GM12892 (cell line): ENCODE measurements at regions not wholly inside any gene's neighbourhood (a gene's known extent, or its start where the extent isn't known, plus 50 kb on each side); places are given as distances from the start of the nearest gene placed in this dataset.

Source experiments
- DNase-seq: peaks from one replicate; pipeline ENCODE4 v3.0.0; 2011; ENCODE audit not compliant: insufficient read length
- FAIRE-seq: peaks from 2 replicates; lab custom pipeline; 2011; peaks lifted over from hg19 to GRCh38; lab: Jason Lieb, UNC
- POLR2A ChIP-seq: IDR thresholded peaks from 2 replicates; pipeline ENCODE4 v1.6.1; 2011; ENCODE audit warnings: low read depth, low read length, control low read depth
- POLR2AphosphoS5 ChIP-seq: IDR thresholded peaks from 2 replicates; pipeline ENCODE4 v1.6.1; 2011; ENCODE audit warnings: low read depth, low read length, control low read depth
- TAF1 ChIP-seq: IDR thresholded peaks from 2 replicates; pipeline ENCODE4 v1.6.1; 2011; ENCODE audit warnings: low read depth, mild to moderate bottlenecking, control low read depth, low read length, borderline replicate concordance

DNA sequence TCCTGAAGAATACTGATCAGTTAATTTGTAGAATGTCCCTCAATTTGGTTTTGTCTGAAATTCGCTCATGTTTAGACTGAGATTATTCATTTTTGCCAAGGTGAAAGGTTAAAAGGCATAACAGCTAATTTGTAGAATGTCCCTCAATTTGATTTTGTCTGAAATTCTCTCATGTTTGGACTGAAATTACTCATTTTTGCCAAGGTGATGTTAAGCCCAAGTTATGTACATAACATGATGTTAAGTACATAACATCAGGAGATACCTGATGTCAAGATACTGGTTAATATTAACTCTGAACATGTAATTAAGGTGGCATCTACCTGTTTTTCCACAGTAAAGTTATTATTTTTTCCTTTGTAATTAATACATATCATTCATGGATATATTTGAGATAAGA, 243.4 kb upstream of the PMFBP1 start:
- FAIRE-seq (no peak), DNase-seq (no peak)
- TF ChIP-seq TAF1 (no peak), POLR2A (no peak), POLR2AphosphoS5 (no peak)

- no peak for FAIRE-seq
- DNase-seq, result no peak
- TF ChIP-seq POLR2AphosphoS5 (no peak), POLR2A (no peak), TAF1 (no peak)
Measured at GRCh38 chr16:72410492-72410891, 238.5 kb upstream of the PMFBP1 start.

DNA sequence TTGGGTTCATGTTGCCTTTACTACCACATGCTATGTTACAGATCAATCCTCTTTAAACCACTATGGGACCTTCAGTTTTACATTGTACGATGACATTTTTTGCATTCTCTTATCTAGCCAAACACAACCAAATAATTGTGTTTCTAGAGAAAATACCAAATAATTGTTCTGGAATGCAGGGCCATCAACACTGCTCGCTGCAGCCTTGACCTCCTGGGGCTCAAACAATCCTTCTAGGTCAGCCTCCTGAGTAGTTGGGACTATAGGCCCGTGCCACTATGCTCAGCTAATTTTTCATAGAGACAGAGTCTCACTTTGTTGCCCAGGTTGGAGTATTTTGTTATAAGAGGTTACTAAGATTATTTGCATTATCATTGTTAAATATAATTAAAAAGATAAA, 237.5 kb upstream of the PMFBP1 start:
- DNase-seq (no peak), FAIRE-seq (no peak)

DNA sequence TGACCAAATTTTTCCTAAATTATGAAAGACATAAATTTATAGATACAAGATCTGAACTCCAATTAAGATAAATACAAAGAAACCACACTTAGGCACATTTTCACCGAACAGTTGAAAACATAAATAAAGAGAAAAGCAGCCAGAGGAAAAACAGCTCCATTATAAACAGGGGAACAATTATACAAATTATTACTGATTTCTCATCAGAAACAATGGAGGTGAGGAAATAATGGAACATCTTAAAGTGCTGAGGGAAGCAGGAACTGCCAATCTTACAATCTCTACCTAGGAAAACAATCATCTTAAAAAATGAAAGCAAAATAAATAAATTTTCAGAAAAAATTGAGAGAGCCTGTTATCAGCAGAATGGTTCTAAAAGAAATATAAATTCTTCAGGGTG, 234.4 kb upstream of the PMFBP1 start:
- no peak for TF ChIP-seq TAF1
- TF ChIP-seq POLR2AphosphoS5, result no peak
- no peak for TF ChIP-seq POLR2A
- DNase-seq, result no peak
- FAIRE-seq, result no peak

More for the DNA sequence above, 237.5 kb upstream of the PMFBP1 start:
- TF ChIP-seq POLR2A (no peak), POLR2AphosphoS5 (no peak), TAF1 (no peak)

- TF ChIP-seq TAF1 (no peak), POLR2AphosphoS5 (no peak), POLR2A (no peak)
- no peak for DNase-seq
- no peak for FAIRE-seq
Measured at GRCh38 chr16:72404299-72404698, 232.3 kb upstream of the PMFBP1 start.

GRCh38 chr16:72401084-72401361, 229.1 kb upstream of the PMFBP1 start:
- no peak for DNase-seq
- TF ChIP-seq TAF1 (no peak), POLR2A (no peak), POLR2AphosphoS5 (no peak)
- FAIRE-seq, result no peak

GRCh38 chr16:72400257-72401083, 228.5 kb upstream of the PMFBP1 start:
- FAIRE-seq (peak; percentile 89), DNase-seq (peak; percentile 10)
- TF ChIP-seq TAF1 (no peak), POLR2AphosphoS5 (no peak), POLR2A (no peak)

GRCh38 chr16:72399811-72400210, 227.9 kb upstream of the PMFBP1 start:
- FAIRE-seq, result no peak
- TF ChIP-seq TAF1 (no peak), POLR2AphosphoS5 (no peak), POLR2A (no peak)
- no peak for DNase-seq

- FAIRE-seq, result no peak
- TF ChIP-seq POLR2A (no peak), TAF1 (no peak), POLR2AphosphoS5 (no peak)
Measured at GRCh38 chr16:72397876-72398275, 225.9 kb upstream of the PMFBP1 start.

DNA sequence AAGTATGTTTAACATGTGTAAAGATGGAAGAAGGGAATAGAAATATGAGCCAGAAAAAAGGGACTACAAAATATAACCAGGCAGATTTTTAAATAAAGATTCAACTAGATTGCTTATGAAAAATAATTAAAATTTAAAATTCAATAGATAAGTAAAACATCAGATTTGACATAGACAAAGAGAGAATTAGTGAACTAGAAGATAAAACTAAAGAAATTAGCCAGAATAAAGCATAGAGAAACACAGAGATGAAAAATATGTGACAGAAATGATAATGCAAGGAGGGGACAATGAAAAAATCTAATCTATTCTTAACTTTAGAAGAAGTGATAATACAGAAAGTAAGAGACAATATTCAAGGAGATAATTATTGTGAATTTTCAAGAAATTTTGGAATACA, 222.6 kb upstream of the PMFBP1 start:
- DNase-seq, result no peak
- TF ChIP-seq POLR2AphosphoS5 (no peak), POLR2A (no peak), TAF1 (no peak)

More at GRCh38 chr16:72397876-72398275, 225.9 kb upstream of the PMFBP1 start:
- no peak for DNase-seq

GRCh38 chr16:72389791-72390190, 217.8 kb upstream of the PMFBP1 start:
- FAIRE-seq, result no peak
- DNase-seq, result no peak
- TF ChIP-seq POLR2AphosphoS5, result no peak
- no peak for TF ChIP-seq TAF1
- TF ChIP-seq POLR2A, result no peak

More for the DNA sequence above, 222.6 kb upstream of the PMFBP1 start:
- no peak for FAIRE-seq

GRCh38 chr16:72388007-72388406, 216.1 kb upstream of the PMFBP1 start:
- FAIRE-seq, result no peak
- DNase-seq, result no peak
- TF ChIP-seq POLR2AphosphoS5 (no peak), POLR2A (no peak), TAF1 (no peak)

DNA sequence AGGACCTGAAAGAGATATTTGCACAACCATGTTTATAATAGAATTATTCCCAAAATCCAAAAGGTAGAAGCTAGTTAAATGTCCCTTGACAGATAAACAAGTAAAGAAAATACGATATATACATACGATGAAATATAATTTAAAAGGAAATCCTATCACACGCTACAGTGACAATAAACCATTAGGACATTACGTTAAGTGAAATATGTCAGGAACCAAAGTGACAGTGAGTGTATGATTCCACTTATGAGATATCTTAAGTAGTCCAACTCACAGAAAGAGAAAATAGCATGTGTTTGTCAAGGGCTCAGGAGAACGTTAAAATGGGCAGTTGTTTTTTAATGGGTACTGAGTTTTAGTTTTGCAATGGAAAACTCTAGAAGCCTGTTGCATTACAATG, 212.7 kb upstream of the PMFBP1 start:
- TF ChIP-seq POLR2A (no peak), TAF1 (no peak), POLR2AphosphoS5 (no peak)
- DNase-seq (no peak), FAIRE-seq (no peak)
